Endothelial cell of umbilical vein (primary cell): ENCODE measurements at regions not wholly inside any gene's neighbourhood (a gene's known extent, or its start where the extent isn't known, plus 50 kb on each side); places are given as distances from the start of the nearest gene placed in this dataset.

Experiments used
- BruUV-seq: library from RNA; stranded (reverse); fragments of 400-500 nt; replicated peaks from 2 replicates; lab custom pipeline; 2021; lab: Mats Ljungman, UMichigan
- CTCF ChIA-PET: fragments of 300-600, 350-600 bp; sonication (Branson Sonifier 250); formaldehyde crosslinking; loops from one replicate; lab custom pipeline; 2021; ENCODE audit warnings: antibody characterized with exemption, inconsistent platforms; lab: Charles Lee
- POLR2A ChIA-PET: fragments of 300-600, 350-600 bp; sonication (Branson Sonifier 250); formaldehyde crosslinking; loops from one replicate; lab custom pipeline; 2021; ENCODE audit warnings: antibody characterized with exemption, inconsistent platforms; lab: Charles Lee
- DNase-seq: peaks from one replicate; pipeline ENCODE4 v3.0.0-alpha.2; 2011; ENCODE audit warnings: low read depth, low spot score
- FAIRE-seq: peaks from 2 replicates; lab custom pipeline; 2011; peaks lifted over from hg19 to GRCh38; lab: Jason Lieb, UNC
- H2AFZ ChIP-seq: 2 replicates; pipeline ENCODE4 v1.6.0; 2012; ENCODE audit warnings: low read depth, low read length, control low read depth, inconsistent platforms
- H3K27ac ChIP-seq: 2 replicates; pipeline ENCODE4 v1.5.1; 2011; ENCODE audit warnings: low read depth, mild to moderate bottlenecking, control low read depth, low read length, moderate library complexity; ENCODE audit not compliant: insufficient read depth
- H3K27me3 ChIP-seq, 2 experiments: 2 replicates each; pipeline versions ENCODE4 v1.6.0 to v1.6.1; 2011; ENCODE audit warnings: low read length in 2 of 2, mixed read lengths in 1 of 2; ENCODE audit not compliant: control insufficient read depth in 2 of 2, insufficient read depth in 2 of 2
- H3K36me3 ChIP-seq, 2 experiments: 2 replicates in 1 of 2; 3 replicates in 1 of 2; pipeline ENCODE4 v1.5.1; 2011; ENCODE audit warnings: low read length in 2 of 2, mild to moderate bottlenecking in 1 of 2, moderate library complexity in 1 of 2; ENCODE audit not compliant: control insufficient read depth in 2 of 2, insufficient read depth in 2 of 2; ENCODE audit errors: extremely low read depth in 1 of 2
- H3K4me1 ChIP-seq: 3 replicates; pipeline ENCODE4 v1.5.1; 2011; ENCODE audit warnings: mild to moderate bottlenecking, low read length; ENCODE audit not compliant: control insufficient read depth, insufficient read depth; ENCODE audit errors: extremely low read depth
- H3K4me2 ChIP-seq: 2 replicates; pipeline ENCODE4 v1.6.1; 2011; ENCODE audit warnings: low read length, control low read depth, mixed read lengths; ENCODE audit not compliant: insufficient read depth
- H3K4me3 ChIP-seq, 3 experiments: fragments of 200-600 bp in 1 of 3; sonication (generic), shearing (Covaris generic) in 1 of 3; replicated peaks in 1 of 3; 2 replicates each; pipeline ENCODE4 v1.5.1; 2011 to 2016; ENCODE audit warnings: control low read depth in 3 of 3, low read length in 3 of 3, mild to moderate bottlenecking in 2 of 3, inconsistent platforms in 1 of 3, low read depth in 1 of 3, moderate library complexity in 1 of 3; ENCODE audit not compliant: insufficient read depth in 1 of 3
- H3K79me2 ChIP-seq: 2 replicates; pipeline ENCODE4 v1.6.0; 2012; ENCODE audit warnings: low read length, inconsistent platforms; ENCODE audit not compliant: control insufficient read depth, insufficient read depth
- H3K9ac ChIP-seq: replicated peaks from 2 replicates; pipeline ENCODE3; 2011; ENCODE audit warnings: low read length, control low read depth; ENCODE audit not compliant: insufficient read depth; ENCODE audit errors: extremely low read depth
- H3K9me1 ChIP-seq: replicated peaks from 3 replicates; pipeline ENCODE4 v1.6.0; 2011; ENCODE audit warnings: mild to moderate bottlenecking, low read length; ENCODE audit not compliant: control insufficient read depth, insufficient read depth; ENCODE audit errors: extremely low read depth
- H3K9me3 ChIP-seq: replicated peaks from 2 replicates; pipeline ENCODE4 v1.5.1; 2012; ENCODE audit warnings: low read length, inconsistent platforms; ENCODE audit not compliant: control insufficient read depth, insufficient read depth
- H4K20me1 ChIP-seq: replicated peaks from 2 replicates; pipeline ENCODE3; 2011; ENCODE audit warnings: mild to moderate bottlenecking, low read length; ENCODE audit not compliant: control insufficient read depth, insufficient read depth; ENCODE audit errors: extremely low read depth
- CTCF ChIP-seq, 2 donors: IDR thresholded peaks; 1 replicate in 1 of 2; 2 replicates in 1 of 2; pipeline ENCODE4 v1.5.1; 2011; ENCODE audit warnings: low read length in 2 of 2, mild to moderate bottlenecking in 2 of 2, moderate library complexity in 2 of 2, control low read depth in 1 of 2, inconsistent platforms in 1 of 2, low read depth in 1 of 2; ENCODE audit not compliant: insufficient read depth in 1 of 2; ENCODE audit errors: extremely low read depth in 1 of 2
- EZH2 ChIP-seq: IDR thresholded peaks from 2 replicates; pipeline ENCODE4 v1.6.1; 2012; ENCODE audit warnings: borderline replicate concordance, low read depth, mild to moderate bottlenecking, moderate library complexity, low read length, inconsistent platforms; ENCODE audit not compliant: severe bottlenecking
- FOS ChIP-seq: IDR thresholded peaks from 2 replicates; pipeline ENCODE4 v1.6.1; 2011; ENCODE audit warnings: mild to moderate bottlenecking, low read length, moderate library complexity, borderline replicate concordance; ENCODE audit not compliant: insufficient read depth
- GATA2 ChIP-seq: IDR thresholded peaks from 2 replicates; pipeline ENCODE4 v1.7.0; 2011; ENCODE audit warnings: low read depth, mild to moderate bottlenecking, moderate library complexity, mixed read lengths, low read length; ENCODE audit not compliant: insufficient read length, insufficient read depth
- JUN ChIP-seq: IDR thresholded peaks from 2 replicates; pipeline ENCODE4 v1.6.1; 2011; ENCODE audit warnings: borderline replicate concordance, low read depth; ENCODE audit not compliant: insufficient read length, insufficient read depth
- MYC ChIP-seq: IDR thresholded peaks from one replicate; pipeline ENCODE4 v1.6.1; 2011; ENCODE audit warnings: mild to moderate bottlenecking, low read depth, low read length
- POLR2A ChIP-seq: IDR thresholded peaks from 2 replicates; pipeline ENCODE4 v1.6.1; 2012; ENCODE audit warnings: low read depth, mild to moderate bottlenecking, control low read depth, low read length
- POLR2AphosphoS5 ChIP-seq: IDR thresholded peaks from 2 replicates; pipeline ENCODE4 v1.6.1; 2012; ENCODE audit warnings: low read depth, mild to moderate bottlenecking, control low read depth, low read length, moderate library complexity; ENCODE audit not compliant: insufficient read depth
- dilution Hi-C: fragments of 300-500 bp; cut with MboI; formaldehyde crosslinking; loops from one replicate; pipeline ENCODE4 v1.15.0; 2019; ENCODE audit warnings: low sequenced_read_pairs; ENCODE audit not compliant: extremely low pct_ligation_motif_present
- intact Hi-C: fragments of 100-400 bp; cut with micrococcal nuclease; formaldehyde crosslinking; loops from one replicate; pipeline ENCODE4 v1.10.0; 2022
- TF ChIP-seq, protein P1 (sequence below): IDR thresholded peaks from 2 replicates; pipeline ENCODE4 v1.6.1; 2011; ENCODE audit not compliant: insufficient read depth, insufficient read length

GRCh38 chr4:186814535-186815070, 90.9 kb upstream of the FAT1 start:
- dilution Hi-C loops (no loop called here), intact Hi-C loops (no loop called here)
- TF ChIP-seq FOS (no peak), MYC (no peak), JUN (no peak), POLR2A (no peak), CTCF (IDR thresholded peaks at IDR 0.05; ENCODE audit: extremely low read depth in 1 of 2, insufficient read depth in 1 of 2, low read depth in 1 of 2, low read length in 2 of 2) (no peak), EZH2 (no peak), GATA2 (no peak), POLR2AphosphoS5 (no peak)
- TF ChIP-seq, protein P1, sequence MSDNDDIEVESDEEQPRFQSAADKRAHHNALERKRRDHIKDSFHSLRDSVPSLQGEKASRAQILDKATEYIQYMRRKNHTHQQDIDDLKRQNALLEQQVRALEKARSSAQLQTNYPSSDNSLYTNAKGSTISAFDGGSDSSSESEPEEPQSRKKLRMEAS, result no peak
- H3K4me2 ChIP-seq, result no peak overlapping the region
- H3K4me1 ChIP-seq, result no peaks in the 10 kb centered on the region
- no peaks in the 10 kb centered on the region for H3K36me3 ChIP-seq
- FAIRE-seq (no peak), DNase-seq (no peak)
- ChIA-PET POLR2A (no interaction called here), CTCF (interaction anchor here (1.0 kb wide), 1 partner anchor 8 kb away, joined by 4 read pairs; no protein-coding TSS in a partner anchor)
- no peak overlapping the region for H2AFZ ChIP-seq
- no peak overlapping the region for H3K27ac ChIP-seq
- H3K9ac ChIP-seq, result no peak overlapping the region
- BruUV-seq, result no TSS peak
- H3K4me3 ChIP-seq, result no peak overlapping the region
- H3K9me3 ChIP-seq, result no peaks in the 10 kb centered on the region
- no peaks in the 10 kb centered on the region for H3K27me3 ChIP-seq
- no peaks in the 10 kb centered on the region for H4K20me1 ChIP-seq
- no peaks in the 10 kb centered on the region for H3K79me2 ChIP-seq
- H3K9me1 ChIP-seq, result no peaks in the 10 kb centered on the region
